ENCODE measurements at regions not wholly inside any gene's neighbourhood (a gene's known extent, or its start where the extent isn't known, plus 50 kb on each side); places are given as distances from the start of the nearest gene placed in this dataset.

DNA sequence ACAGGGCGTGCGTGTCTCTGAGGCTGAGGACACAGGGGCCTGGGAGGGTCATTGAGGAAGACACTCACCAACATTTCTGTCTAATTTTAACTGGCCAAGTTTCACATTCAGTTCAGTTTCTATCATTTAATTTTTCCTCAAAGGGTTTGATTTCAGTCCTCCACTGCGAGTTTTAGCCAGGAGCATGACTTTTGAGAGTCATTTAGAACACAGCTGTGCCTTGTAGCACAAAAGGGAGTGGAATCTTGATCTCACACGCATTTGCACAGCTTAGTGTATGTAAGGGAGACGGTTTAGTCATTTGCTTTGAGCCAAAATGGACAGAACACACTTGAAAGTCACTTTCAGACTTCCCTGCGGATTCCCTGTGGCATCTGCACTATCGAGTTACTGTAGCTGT is 1090.8 kb downstream of the BCL11B start:
- H3K23ac ChIP-seq (ENCODE audit: low read depth, low read length): no peak overlapping the region
- no peak overlapping the region for H2AFZ ChIP-seq (replicated peaks; ENCODE audit: low read length, poor library complexity)
- no peaks in the 10 kb centered on the region for H3K9me1 ChIP-seq (ENCODE audit: insufficient read depth, low read length)
- POLR2A ChIA-PET (ENCODE audit: unreplicated experiment): no interaction called here
- intact Hi-C loops (cut with micrococcal nuclease): no loop called here
- H3K4me2 ChIP-seq (ENCODE audit: low read depth, low read length): no peak overlapping the region
- no peak for DNase-seq
- H3K9me3 ChIP-seq (ENCODE audit: control insufficient read depth, insufficient read depth, low read length): peaks cover 34% of the 10 kb centered on the region
- dilution Hi-C loops (cut with HindIII; ENCODE audit: low sequenced_read_pairs, unreplicated experiment): no loop called here
- H4K8ac ChIP-seq (ENCODE audit: low read depth in 2 of 2, low read length in 2 of 2): no peak overlapping the region
- H3K79me1 ChIP-seq (ENCODE audit: low read depth in 1 of 2, low read length in 2 of 2): no peaks in the 10 kb centered on the region
- H2BK15ac ChIP-seq (ENCODE audit: low read depth, low read length): no peak overlapping the region
- H4K5ac ChIP-seq (ENCODE audit: low read depth, low read length): no peak overlapping the region
- H3K27me3 ChIP-seq (ENCODE audit: control insufficient read depth, insufficient read depth, low read length): no peaks in the 10 kb centered on the region
- H2BK20ac ChIP-seq (ENCODE audit: low read depth, low read length): no peak overlapping the region
- H2BK5ac ChIP-seq (ENCODE audit: low read depth, low read length, poor library complexity, severe bottlenecking): no peak overlapping the region
- BruUV-seq (replicated peaks): no TSS peak
- 33% methylated on average over 3 of the region's 7 CpGs; no CpG with 5 or more reads in 1 of the 2 experiments for WGBS, 2 experiments (ENCODE audit: extremely low coverage in 2 of 2, insufficient read length in 1 of 2)
- no peak overlapping the region for H3K18ac ChIP-seq (ENCODE audit: low read depth, low read length)
- no peak overlapping the region for H3K4ac ChIP-seq (ENCODE audit: low read depth, low read length)
- in situ Hi-C loops (cut with MboI; ENCODE audit: low sequenced_read_pairs): no loop called here
- no peaks in the 10 kb centered on the region for H3K4me1 ChIP-seq (ENCODE audit: control insufficient read depth, insufficient read depth, low read length)
- H3K4me3 ChIP-seq (ENCODE audit: insufficient read depth, low read depth, low read length): no peak overlapping the region
- no peak for ATAC-seq (ENCODE audit: low read depth)
- no peak overlapping the region for H2AK9ac ChIP-seq (replicated peaks; ENCODE audit: low read depth, low read length, poor library complexity)
- CTCF ChIA-PET: no interaction called here
- H3K14ac ChIP-seq (replicated peaks; ENCODE audit: low read depth, low read length): no peak overlapping the region
- no peak overlapping the region for H2BK120ac ChIP-seq (ENCODE audit: low read depth, low read length)
- H3K56ac ChIP-seq (ENCODE audit: extremely low read depth, insufficient read depth, low read length): no peak overlapping the region
- no peak overlapping the region for H4K91ac ChIP-seq (ENCODE audit: insufficient read depth, low read depth, low read length)
- no peak overlapping the region for H3K27ac ChIP-seq (ENCODE audit: insufficient read depth, low read length)
- H3K9ac ChIP-seq (ENCODE audit: low read depth, low read length): no peak overlapping the region
- H2AK5ac ChIP-seq (ENCODE audit: low read depth, low read length): no peak overlapping the region
- H3K36me3 ChIP-seq (ENCODE audit: control insufficient read depth, insufficient read depth, low read length): no peaks in the 10 kb centered on the region
- no peaks in the 10 kb centered on the region for H4K20me1 ChIP-seq (ENCODE audit: insufficient read depth, low read length)
- TF ChIP-seq, protein P1, sequence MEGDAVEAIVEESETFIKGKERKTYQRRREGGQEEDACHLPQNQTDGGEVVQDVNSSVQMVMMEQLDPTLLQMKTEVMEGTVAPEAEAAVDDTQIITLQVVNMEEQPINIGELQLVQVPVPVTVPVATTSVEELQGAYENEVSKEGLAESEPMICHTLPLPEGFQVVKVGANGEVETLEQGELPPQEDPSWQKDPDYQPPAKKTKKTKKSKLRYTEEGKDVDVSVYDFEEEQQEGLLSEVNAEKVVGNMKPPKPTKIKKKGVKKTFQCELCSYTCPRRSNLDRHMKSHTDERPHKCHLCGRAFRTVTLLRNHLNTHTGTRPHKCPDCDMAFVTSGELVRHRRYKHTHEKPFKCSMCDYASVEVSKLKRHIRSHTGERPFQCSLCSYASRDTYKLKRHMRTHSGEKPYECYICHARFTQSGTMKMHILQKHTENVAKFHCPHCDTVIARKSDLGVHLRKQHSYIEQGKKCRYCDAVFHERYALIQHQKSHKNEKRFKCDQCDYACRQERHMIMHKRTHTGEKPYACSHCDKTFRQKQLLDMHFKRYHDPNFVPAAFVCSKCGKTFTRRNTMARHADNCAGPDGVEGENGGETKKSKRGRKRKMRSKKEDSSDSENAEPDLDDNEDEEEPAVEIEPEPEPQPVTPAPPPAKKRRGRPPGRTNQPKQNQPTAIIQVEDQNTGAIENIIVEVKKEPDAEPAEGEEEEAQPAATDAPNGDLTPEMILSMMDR (conservative IDR thresholded peaks at IDR 0.05; ENCODE audit: low read depth, low read length): no peak
- TF ChIP-seq RAD21 (IDR thresholded peaks at IDR 0.05; ENCODE audit: low read length) (no peak), BHLHE40 (IDR thresholded peaks at IDR 0.05; ENCODE audit: low read depth, low read length) (no peak), POLR2A (IDR thresholded peaks at IDR 0.05; ENCODE audit: low read depth, low read length) (no peak), RCOR1 (IDR thresholded peaks at IDR 0.05; ENCODE audit: insufficient replicate concordance, low read length) (no peak), CEBPB (IDR thresholded peaks at IDR 0.05; ENCODE audit: low read depth, low read length) (no peak), FOS (IDR thresholded peaks at IDR 0.05; ENCODE audit: low read depth, low read length) (no peak), RFX5 (IDR thresholded peaks at IDR 0.05; ENCODE audit: low read depth, low read length) (no peak)
- TF ChIP-seq, protein P2, sequence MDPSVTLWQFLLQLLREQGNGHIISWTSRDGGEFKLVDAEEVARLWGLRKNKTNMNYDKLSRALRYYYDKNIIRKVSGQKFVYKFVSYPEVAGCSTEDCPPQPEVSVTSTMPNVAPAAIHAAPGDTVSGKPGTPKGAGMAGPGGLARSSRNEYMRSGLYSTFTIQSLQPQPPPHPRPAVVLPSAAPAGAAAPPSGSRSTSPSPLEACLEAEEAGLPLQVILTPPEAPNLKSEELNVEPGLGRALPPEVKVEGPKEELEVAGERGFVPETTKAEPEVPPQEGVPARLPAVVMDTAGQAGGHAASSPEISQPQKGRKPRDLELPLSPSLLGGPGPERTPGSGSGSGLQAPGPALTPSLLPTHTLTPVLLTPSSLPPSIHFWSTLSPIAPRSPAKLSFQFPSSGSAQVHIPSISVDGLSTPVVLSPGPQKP (IDR thresholded peaks at IDR 0.05; ENCODE audit: borderline replicate concordance, low read depth, low read length): no peak

Data from IMR-90 (cell line).